H54 (cell line): ENCODE measurements at regions not wholly inside any gene's neighbourhood (a gene's known extent, or its start where the extent isn't known, plus 50 kb on each side); places are given as distances from the start of the nearest gene placed in this dataset.

ENCODE experiments used
- DNase-seq: peaks from one replicate; pipeline ENCODE4 v3.0.0; 2011; ENCODE audit warnings: low spot score, mixed read lengths; ENCODE audit not compliant: insufficient read length
- FAIRE-seq: peaks from 3 replicates; lab custom pipeline; 2011; peaks lifted over from hg19 to GRCh38; lab: Jason Lieb, UNC
- POLR2A ChIP-seq: IDR thresholded peaks from 2 replicates; pipeline ENCODE4 v1.6.1; 2011; ENCODE audit warnings: low read depth, mild to moderate bottlenecking, low read length

DNA sequence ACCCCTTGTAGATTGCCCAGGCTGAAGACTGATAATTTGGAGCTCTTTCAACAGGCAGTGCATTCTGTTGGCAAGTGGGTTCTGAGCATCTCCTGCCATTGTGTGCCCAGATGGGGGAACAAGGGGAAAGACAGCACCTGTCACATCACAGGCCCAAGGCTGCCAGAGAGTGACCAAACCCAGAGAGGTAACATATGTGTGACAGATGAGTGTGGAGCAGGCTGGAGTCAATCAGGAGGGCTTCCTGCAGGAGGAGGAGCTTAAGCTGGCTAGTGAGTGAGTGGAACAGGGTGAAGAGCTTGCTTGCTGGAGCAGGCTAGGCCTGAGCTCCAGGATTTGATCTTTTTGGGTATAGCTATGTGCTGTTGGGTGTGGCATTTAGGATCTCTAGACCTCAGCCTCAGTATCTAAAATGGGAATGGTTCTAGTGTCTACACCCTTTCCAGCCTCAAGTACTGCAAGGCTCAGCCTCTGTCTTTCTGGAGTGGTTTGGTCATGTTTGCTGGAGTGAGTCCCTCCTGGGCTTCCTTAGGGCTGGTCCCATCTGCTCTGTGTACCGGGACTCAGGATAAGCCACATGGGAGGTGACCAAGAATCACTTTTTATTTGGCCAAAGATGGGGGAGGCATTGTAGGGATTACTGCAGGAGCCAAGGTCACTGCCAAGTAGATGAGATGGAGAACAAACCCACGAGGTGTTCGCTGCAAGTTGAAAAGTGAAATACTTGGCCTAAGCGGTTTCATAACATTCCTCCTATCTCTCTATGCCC is 152.4 kb upstream of the TSHZ3 start:
- TF ChIP-seq POLR2A: no peak
- no peak for DNase-seq
- no peak for FAIRE-seq

GRCh38 chr19:31502536-31503170 is 153.4 kb upstream of the TSHZ3 start:
- TF ChIP-seq POLR2A: no peak
- DNase-seq (no peak), FAIRE-seq (no peak)

GRCh38 chr19:31503211-31503610 is 154.0 kb upstream of the TSHZ3 start:
- TF ChIP-seq POLR2A: no peak
- FAIRE-seq (no peak), DNase-seq (no peak)

DNA sequence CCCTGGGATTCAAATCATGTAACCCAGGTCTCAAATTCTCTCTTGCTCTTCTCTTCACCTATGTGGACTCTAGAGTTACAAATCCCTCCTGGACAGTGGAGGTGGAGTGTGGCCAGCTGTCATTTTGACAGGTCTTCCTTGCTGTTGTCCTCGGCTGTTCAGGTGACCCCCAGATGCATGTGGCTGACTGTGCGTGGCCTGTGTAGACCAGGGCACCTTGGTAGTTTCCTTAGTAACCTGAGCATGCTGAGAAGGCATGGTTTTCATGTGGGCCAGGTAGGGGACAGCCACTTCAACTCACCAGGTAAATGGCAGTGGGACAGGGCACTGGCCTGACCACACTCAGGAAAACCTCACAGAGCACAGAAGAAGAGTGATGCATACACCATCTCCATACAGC is 155.0 kb upstream of the TSHZ3 start:
- FAIRE-seq: no peak
- DNase-seq: no peak
- TF ChIP-seq POLR2A: no peak

DNA sequence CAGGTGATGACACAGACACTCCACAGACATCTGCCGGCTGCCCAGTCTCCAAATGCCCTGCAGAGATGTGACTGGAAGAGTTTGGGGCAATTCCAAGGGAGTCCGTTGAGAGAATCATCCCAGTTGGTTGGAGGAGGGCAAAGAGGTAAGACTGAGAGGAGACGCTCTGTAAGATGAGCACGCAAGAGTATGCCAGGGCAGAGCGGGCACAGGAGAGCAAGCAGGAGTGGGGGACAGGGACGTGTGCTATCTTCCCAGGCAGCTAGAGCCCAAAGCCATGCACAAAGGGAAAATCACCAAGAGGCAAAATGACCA is 156.3 kb upstream of the TSHZ3 start:
- DNase-seq (no peak), FAIRE-seq (no peak)
- TF ChIP-seq POLR2A: no peak

- FAIRE-seq: no peak
- TF ChIP-seq POLR2A: no peak
- DNase-seq: no peak
Measured at GRCh38 chr19:31506102-31506501, 156.9 kb upstream of the TSHZ3 start.

DNA sequence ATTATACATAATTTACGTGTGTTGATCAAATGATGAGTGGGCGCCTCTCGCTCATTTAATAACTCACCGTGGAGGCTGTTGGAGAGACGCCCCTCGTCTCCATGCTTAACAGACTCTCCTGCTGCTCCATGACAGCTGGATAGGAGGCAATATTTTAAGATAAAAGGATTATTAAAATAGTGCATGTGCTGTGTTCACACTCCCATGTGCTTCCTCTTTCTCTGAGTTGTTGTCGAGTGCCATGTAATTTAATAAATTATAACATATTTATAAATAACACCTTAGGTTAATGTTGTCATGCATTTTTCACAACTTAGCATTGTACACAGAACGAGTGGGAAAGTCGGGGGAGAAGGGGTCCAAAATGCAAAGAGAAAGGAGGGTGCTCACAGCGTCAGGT is 161.4 kb upstream of the TSHZ3 start:
- no peak for DNase-seq
- no peak for TF ChIP-seq POLR2A
- FAIRE-seq: no peak

- no peak for TF ChIP-seq POLR2A
- no peak for DNase-seq
- no peak for FAIRE-seq
Measured at GRCh38 chr19:31511098-31511497, 161.9 kb upstream of the TSHZ3 start.

- DNase-seq: no peak
- no peak for TF ChIP-seq POLR2A
- FAIRE-seq: no peak
Measured at GRCh38 chr19:31511696-31512095, 162.5 kb upstream of the TSHZ3 start.

GRCh38 chr19:31512181-31512970 is 163.1 kb upstream of the TSHZ3 start:
- FAIRE-seq (no peak), DNase-seq (no peak)
- TF ChIP-seq POLR2A: no peak

DNA sequence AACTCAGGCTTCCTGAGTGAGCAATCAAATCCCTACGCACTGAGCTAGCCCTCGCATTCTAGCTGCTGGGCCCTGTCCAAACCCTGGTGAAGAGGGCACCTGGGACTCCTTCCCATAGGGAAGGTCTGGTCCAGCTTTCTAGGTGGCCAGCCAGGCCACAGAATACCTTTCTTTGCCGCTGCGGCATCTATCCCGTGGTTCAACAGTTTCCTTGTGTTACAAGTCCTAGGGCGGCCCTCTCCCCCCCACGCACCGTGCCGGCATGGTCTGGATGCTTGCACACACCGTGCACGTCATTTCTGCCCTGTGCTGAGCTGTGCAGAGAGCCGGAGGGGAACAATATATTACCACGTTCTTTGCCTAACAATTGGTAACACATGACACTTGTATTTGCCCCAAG is 164.6 kb upstream of the TSHZ3 start:
- no peak for DNase-seq
- no peak for FAIRE-seq

GRCh38 chr19:31515931-31516330 is 166.7 kb upstream of the TSHZ3 start:
- DNase-seq: no peak
- no peak for TF ChIP-seq POLR2A
- no peak for FAIRE-seq

More for the DNA sequence above, 164.6 kb upstream of the TSHZ3 start:
- TF ChIP-seq POLR2A: no peak

- DNase-seq (no peak), FAIRE-seq (no peak)
- no peak for TF ChIP-seq POLR2A
Measured at GRCh38 chr19:31516756-31517155, 167.5 kb upstream of the TSHZ3 start.
